Stomach (tissue), 4 donors: ENCODE measurements at regions not wholly inside any gene's neighbourhood (a gene's known extent, or its start where the extent isn't known, plus 50 kb on each side); places are given as distances from the start of the nearest gene placed in this dataset.

Experiments
- EP300 ChIP-seq: sonication (generic); formaldehyde crosslinking; IDR thresholded peaks from one replicate; pipeline ENCODE4 v1.6.1; 2017; ENCODE audit warnings: antibody characterized with exemption
- POLR2A ChIP-seq, 4 donors: fragments of 450-650 bp; IDR thresholded peaks; one replicate each; pipeline ENCODE4 v1.6.1; 2016; ENCODE audit warnings: antibody characterized with exemption in 4 of 4, control low read depth in 2 of 4, mild to moderate bottlenecking in 1 of 4, moderate library complexity in 1 of 4
- POLR2AphosphoS5 ChIP-seq, 3 donors: sonication (generic); formaldehyde crosslinking; IDR thresholded peaks; one replicate each; pipeline ENCODE4 v1.6.1; 2016; ENCODE audit warnings: antibody characterized with exemption in 3 of 3
- TF ChIP-seq, protein P1 (sequence below), 7 experiments: fragments of 450-650 bp in 4 of 7; fragments of 200-600 bp in 3 of 7; sonication (generic) in 3 of 7; IDR thresholded peaks; one replicate each; pipeline ENCODE4 v1.5.1; 2016 to 2019; ENCODE audit warnings: antibody characterized with exemption in 7 of 7, control low read depth in 2 of 7, mild to moderate bottlenecking in 1 of 7

DNA sequence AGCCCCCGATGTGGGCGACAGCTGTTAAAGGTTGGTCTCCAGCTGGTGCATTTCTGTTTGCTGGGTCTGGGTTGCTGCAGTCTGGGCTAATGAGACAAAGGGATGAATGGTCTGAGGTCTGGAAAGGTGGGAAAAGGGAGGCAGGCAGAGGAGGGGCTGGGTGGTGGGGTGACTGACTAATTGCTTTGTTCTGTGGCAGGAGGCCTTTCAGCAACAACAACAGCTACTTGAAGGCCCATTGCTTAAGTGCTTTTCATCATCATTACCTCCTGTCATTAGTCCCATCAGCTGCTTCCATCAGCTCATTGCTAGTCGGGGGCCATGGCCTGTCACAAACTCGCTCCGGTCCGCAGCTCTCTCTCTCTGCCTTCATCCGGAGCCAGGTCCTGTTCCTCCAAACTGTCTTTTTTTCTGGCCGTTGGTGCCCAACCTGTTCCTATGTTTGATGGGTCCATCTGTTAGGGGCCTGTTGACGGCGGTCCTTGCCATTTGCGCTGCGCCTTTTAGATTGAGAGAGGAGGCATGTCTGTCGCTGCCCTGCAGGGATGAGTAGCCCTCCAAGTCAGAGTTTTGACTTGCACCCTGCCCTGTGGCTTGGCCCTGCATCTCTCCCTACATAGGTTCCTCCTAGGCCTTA lies 105.6 kb upstream of the PLXNA2 start:
- no peak for TF ChIP-seq POLR2A (IDR thresholded peaks at IDR 0.05)
- TF ChIP-seq POLR2AphosphoS5 (IDR thresholded peaks at IDR 0.05): no peak
- TF ChIP-seq, protein P1, sequence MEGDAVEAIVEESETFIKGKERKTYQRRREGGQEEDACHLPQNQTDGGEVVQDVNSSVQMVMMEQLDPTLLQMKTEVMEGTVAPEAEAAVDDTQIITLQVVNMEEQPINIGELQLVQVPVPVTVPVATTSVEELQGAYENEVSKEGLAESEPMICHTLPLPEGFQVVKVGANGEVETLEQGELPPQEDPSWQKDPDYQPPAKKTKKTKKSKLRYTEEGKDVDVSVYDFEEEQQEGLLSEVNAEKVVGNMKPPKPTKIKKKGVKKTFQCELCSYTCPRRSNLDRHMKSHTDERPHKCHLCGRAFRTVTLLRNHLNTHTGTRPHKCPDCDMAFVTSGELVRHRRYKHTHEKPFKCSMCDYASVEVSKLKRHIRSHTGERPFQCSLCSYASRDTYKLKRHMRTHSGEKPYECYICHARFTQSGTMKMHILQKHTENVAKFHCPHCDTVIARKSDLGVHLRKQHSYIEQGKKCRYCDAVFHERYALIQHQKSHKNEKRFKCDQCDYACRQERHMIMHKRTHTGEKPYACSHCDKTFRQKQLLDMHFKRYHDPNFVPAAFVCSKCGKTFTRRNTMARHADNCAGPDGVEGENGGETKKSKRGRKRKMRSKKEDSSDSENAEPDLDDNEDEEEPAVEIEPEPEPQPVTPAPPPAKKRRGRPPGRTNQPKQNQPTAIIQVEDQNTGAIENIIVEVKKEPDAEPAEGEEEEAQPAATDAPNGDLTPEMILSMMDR (IDR thresholded peaks at IDR 0.05): no peak
- TF ChIP-seq EP300: no peak
